Superior temporal gyrus (tissue), 1 donor: ENCODE measurements at regions not wholly inside any gene's neighbourhood (a gene's known extent, or its start where the extent isn't known, plus 50 kb on each side); places are given as distances from the start of the nearest gene placed in this dataset.

ENCODE experiments used
- DNase-seq: peaks from one replicate; pipeline ENCODE4 v3.0.0-alpha.2; 2016; ENCODE audit errors: extremely low spot score

DNA sequence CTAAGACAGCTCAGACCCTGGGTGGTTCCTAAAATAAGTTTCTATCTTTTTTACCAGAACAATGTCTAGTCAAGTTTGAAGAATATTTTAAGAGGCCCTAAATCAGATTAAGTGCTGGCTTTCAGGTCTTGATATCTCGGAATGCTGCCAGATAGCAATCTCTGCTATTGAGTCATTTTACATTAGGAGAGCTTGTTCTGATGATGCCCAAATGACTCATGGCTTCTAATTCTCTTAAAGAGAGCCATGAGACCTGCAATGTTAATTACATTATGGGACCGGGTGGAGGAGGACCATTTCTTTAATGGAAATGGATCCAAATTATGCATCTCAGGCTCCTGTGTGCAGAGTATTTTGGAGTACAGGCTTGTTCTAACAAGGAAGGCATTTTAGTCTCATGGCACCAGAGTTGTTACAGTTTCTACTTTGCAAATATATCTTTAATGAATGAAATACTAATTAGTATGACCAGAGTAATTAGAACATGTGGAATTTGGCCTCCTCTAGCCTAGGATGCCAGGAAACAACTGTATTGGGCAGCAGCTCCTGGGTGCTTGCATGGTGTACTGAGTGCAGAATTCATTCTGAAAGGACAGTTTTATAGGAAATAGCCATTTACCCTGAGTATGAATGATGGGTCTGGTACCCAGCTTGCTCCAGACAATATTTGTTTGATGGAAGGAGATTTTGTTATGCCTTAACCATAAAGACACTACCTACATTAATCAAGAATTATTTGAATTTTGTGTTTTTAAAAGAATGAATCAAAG lies 94.0 kb upstream of the SULT1C3 start:
- DNase-seq, result no peak

DNA sequence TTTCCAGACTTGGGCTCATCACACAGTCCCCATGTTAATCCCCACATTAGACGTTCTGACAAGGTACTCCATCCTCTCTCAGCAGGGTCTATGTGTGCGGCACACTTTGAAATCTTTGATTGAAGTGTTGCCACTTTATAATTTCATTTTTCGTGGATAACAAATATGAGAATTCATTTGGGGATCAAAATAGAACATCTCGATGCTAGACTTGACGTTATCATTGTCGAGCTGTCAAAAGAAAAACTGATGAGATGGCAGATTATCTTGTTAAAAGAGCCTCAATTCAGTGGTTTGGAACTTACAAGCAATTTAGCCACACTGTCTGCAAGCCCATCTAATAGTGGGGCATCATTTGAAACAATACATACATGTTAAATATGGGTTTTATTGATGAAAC lies 91.2 kb upstream of the SULT1C3 start:
- no peak for DNase-seq

DNA sequence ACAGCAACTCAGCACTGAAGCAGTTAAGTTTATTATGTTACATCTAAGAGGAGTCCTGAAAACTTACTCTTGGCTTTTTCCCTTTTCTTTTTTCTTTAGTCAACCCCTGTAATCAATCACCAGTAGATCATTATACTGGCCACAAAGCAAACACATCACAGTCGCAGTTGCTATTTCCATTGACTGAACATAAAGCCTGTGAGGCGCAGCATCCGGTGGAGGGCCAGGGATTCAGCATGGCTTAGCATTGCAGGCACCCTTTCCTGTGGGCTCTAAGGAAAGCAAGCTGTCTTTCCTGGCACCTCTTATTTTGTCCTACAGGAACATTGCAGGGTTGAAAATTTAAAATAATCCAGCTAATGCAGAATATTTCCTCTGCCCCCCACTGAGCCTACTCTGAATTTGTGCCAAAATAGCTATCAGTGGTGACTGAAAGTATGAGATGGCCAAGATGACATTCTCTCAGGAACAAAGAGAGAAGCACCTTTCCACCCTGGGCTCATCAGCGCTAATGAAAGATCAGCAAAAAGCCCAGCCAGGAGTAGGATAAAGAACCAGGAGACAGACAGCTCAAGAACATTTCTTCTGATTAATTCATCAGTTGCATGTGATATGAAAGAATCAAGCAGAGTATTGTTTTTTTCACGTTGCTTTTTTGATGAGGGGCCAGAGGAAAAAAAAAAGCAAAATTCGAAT lies 85.3 kb upstream of the SULT1C3 start:
- no peak for DNase-seq

DNA sequence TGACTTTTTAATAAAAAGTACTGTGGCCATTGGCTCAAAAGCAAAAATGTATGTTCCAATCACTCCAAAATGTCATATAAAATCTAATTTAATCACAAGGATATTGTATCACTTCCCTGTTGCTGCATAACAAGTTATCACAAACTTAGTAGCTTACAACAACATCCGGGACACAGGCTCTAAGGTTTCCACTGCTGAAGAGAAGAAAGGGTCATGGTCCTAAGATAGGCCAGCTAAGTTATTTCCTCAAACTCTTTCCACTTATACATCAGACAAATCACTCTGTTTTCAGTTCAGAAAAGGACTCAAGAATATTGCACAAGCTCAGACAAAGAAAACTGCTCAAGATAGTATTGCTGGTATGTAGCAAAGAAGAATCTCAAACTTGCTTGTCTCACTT lies 78.5 kb upstream of the SULT1C3 start:
- DNase-seq, result no peak

DNA sequence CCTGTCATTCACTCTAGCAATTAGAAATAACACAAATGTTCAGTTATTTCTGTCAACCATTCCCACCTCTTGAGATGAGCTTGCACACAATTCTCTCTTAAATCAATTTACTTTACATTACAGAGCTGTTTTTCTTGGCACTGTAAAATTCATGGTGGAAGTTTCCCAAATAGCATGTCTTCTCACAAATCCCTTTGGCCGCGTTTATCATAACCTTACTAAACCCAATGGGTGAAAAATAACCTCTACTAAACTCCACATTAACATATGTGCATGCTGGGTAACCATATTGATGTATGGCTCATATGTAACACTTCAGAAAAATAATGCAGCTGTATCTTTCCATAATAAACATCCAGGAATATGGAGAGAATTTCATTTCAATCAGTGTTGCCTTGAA lies 75.5 kb upstream of the SULT1C3 start:
- DNase-seq, result no peak

DNA sequence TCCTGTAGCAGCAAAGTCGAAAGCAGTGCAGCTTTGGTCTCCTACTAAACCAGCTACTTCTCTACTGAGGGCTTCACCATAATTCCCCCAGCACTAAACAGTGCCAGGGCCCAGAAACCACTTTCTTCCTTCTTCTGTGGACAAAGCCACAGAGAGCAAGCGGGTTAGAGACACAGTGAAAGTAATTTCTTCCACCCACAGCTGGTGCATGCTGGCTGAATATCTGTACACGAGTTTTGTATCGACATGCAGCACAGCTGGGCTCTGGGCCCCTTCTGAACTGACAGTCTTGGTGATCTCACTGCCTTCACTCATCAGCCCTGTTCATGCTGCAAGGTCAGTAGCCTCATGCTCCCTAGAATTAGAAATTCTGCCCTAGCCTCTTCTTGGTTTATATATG lies 74.0 kb upstream of the SULT1C3 start:
- DNase-seq, result no peak

DNA sequence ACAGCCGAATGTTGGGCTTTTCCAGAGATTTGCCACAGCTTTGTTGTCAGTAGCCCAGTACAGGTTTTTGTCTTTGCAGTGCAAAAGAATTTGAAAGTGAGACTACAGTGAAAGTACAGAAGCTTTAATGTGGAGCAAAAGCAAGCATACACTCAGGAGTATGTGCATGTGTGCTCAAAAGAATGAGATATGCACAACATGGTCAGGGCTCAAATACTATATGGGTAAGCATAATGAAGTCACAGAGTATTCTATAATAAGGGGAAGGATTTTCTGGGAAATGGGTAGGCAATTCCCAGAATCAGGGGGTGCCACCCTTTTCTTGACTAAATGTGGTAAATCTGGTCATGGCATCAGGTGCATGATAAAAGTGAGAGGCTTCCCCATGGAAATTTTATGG lies 72.1 kb upstream of the SULT1C3 start:
- no peak for DNase-seq

DNA sequence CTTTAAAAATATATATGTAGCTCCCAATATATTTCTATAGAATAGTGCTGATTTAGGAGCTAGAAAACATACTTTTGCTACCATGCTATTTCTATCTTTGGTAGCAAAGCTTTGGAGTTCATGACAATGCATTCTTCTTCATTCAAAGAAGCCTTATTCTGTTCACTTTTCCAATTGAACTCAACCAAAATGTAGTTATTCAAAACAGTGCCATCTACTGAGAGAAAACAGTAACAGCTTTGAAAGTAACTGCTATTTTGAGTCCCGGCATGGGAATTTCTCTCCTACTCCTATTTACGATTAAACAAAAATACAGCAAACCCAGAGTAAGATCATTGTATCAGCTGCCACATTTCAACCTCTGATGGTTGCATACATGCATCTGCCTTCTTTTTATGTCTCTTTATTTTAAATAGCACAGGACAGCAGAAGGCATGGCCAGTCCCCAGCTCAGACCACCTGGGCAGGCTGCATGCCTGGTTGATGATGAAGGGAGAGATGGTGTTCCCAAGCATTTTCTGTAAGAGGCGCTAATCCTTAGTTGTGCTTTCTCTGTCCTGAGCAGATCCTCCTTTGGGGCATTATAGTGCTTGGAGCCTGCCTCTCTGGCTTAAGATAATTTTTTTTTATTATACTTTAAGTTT lies 69.7 kb upstream of the SULT1C3 start:
- DNase-seq, result peak; percentile 58

DNA sequence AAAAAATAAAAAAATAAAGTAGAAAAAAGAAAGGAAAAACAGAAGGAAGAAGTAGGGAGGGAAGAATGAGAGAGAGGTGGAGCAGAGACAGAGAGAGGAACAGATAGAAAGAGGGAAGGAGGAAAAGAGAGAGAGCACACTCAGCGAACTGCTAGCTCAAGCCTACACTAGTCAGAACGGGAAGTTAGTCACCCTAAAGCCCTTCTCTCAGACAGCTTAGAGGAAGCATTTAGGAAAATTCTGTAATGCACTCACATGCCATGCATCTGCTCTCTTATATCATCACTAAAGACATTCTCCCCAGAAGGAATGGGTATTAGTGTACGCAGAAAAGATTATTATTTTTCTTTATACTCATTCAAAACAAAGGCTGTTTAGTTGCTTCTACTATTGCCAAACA lies 68.1 kb upstream of the SULT1C3 start:
- DNase-seq, result no peak

DNA sequence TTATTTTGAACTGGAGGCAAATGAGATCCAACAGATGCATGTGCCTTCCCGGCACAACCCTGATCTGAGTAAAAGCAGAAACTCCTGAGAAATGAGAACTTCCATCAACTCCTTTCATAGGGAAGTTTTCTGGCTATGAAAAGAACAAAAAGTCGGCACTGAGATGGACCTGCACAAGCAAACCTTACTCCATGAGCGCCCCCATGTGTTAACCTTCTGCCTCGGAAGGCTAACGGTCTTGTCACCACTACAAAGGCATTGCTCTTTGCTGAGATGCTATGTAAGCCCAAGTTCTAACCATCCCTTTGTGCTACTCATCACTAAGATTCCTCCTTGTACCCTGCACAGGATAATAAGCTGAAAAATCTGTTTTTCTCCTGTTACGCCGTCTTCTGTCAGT lies 57.3 kb upstream of the SULT1C3 start:
- DNase-seq, result no peak

DNA sequence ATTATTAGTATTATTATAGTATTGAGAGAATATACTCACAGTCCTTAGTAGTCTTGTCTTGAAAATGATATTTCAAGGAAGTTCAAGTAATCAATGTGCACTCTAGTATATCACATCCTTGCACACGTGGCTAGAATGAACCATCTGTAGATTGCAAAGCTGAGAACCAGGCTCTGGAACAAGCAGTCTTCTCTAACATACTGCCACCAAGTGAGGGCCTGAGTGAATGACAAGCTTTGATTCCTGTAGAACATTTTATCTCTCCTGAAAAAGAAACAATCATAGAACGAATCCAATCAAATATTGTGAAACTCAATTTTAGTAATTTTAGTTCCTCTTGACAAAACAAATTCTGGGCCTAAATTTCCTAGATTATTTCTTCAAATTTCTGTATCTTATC lies 55.3 kb upstream of the SULT1C3 start:
- no peak for DNase-seq

DNA sequence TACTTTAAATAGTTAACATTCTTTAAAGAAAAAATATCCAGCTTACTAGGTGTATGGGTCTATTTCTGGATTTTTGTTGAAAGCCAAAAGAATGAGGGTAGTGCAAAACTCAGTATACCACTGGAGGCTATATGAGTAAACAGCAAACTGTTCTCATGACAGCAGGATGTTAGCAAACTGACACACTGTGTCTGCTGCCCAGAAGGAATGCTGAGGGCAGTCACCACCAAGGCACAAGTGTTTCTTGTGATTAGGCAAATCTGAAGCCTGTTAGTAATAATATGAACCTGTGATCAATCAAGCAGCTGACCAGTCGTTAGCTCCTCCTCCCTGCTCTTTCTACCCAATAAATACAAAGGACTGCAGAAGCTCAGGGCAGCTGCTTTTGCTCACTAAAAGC lies 50.5 kb upstream of the SULT1C3 start:
- DNase-seq, result no peak
